C4-2B (cell line): ENCODE measurements at regions not wholly inside any gene's neighbourhood (a gene's known extent, or its start where the extent isn't known, plus 50 kb on each side); places are given as distances from the start of the nearest gene placed in this dataset.
A peak's percentile ranks its signal among the peaks of the same experiment; 100 is the strongest.

ENCODE experiments used
- H3K27ac ChIP-seq: fragments of 450-650 bp; 2 replicates; pipeline ENCODE4 v1.5.1; 2017
- ZFX ChIP-seq: fragments of 450-650 bp; IDR thresholded peaks from 2 replicates; pipeline ENCODE4 v1.6.1; 2017
- TF ChIP-seq, protein P1 (sequence below): fragments of 450-650 bp; conservative IDR thresholded peaks from 2 replicates; pipeline ENCODE4 v1.5.1; 2017; ENCODE audit warnings: mild to moderate bottlenecking

- no peak overlapping the region for H3K27ac ChIP-seq
- TF ChIP-seq, protein P1, sequence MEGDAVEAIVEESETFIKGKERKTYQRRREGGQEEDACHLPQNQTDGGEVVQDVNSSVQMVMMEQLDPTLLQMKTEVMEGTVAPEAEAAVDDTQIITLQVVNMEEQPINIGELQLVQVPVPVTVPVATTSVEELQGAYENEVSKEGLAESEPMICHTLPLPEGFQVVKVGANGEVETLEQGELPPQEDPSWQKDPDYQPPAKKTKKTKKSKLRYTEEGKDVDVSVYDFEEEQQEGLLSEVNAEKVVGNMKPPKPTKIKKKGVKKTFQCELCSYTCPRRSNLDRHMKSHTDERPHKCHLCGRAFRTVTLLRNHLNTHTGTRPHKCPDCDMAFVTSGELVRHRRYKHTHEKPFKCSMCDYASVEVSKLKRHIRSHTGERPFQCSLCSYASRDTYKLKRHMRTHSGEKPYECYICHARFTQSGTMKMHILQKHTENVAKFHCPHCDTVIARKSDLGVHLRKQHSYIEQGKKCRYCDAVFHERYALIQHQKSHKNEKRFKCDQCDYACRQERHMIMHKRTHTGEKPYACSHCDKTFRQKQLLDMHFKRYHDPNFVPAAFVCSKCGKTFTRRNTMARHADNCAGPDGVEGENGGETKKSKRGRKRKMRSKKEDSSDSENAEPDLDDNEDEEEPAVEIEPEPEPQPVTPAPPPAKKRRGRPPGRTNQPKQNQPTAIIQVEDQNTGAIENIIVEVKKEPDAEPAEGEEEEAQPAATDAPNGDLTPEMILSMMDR, result no peak
- no peak for TF ChIP-seq ZFX
Observed at GRCh38 chr3:30963223-30963722, 68.8 kb upstream of the GADL1 start.

- no peak overlapping the region for H3K27ac ChIP-seq
- TF ChIP-seq ZFX, result no peak
Observed at GRCh38 chr3:30964612-30965011, 70.2 kb upstream of the GADL1 start.

DNA sequence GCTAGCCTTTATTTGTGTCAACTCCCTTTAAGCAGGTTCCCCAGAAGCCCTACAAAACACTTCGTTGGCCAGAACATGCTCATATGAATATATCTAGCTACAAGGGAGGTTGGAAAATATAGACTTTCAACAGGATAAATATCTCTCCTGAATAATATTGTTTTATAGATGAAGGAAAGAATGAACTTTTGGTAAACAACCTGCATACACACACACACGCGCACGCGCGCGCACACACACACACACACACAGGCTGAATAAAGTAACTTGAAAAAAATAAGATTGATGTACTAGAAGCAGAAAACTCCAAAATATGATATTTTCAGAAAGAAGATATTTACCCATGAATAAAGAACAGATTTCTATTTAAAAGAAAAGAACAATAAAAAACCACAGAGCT is 72.4 kb upstream of the GADL1 start:
- H3K27ac ChIP-seq, result no peak overlapping the region
- TF ChIP-seq, protein P1, result no peak

DNA sequence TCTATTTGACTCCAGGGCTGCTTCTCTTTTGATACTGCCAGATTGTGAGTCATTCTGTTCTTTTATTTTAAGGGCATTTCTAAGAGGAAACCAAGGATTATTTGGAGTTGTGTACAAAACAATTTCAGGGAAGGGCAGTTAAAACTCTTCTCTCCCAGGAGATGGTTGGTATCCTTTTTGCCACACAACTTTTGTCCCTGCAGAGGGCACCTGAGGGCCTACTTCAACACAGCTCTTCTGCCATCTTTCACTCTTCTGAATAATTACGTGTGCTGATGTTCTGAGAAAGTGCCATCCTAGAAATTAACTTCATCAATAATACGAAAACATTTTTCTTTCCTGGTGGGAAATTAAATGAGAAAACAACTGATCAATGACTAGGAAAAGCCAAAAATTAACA is 75.7 kb upstream of the GADL1 start:
- TF ChIP-seq ZFX, result no peak
- TF ChIP-seq, protein P1, result peak; percentile 43
- H3K27ac ChIP-seq, result no peak overlapping the region

DNA sequence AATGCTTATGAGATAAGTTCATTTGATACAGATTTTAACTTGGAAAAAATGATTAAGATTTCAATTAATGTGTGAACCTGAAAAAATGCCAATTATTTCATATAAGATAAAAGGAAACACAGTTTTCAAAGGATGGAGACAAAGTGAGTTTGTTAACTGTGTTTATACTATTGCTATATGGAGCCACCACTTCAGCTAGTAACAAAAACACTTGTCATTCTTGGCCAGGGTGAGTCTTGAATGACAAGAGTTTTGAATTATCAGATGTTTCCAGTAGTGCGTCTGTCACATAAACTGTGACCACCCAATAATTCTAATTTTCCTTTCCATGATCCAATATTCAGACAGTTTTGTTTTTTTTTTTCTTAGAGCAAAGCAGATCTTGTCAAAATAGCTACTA is 78.0 kb upstream of the GADL1 start:
- TF ChIP-seq ZFX, result no peak
- TF ChIP-seq, protein P1, result no peak
- no peak overlapping the region for H3K27ac ChIP-seq

GRCh38 chr3:30974071-30974470 is 79.6 kb upstream of the GADL1 start:
- TF ChIP-seq ZFX, result no peak
- TF ChIP-seq, protein P1, result no peak
- no peak overlapping the region for H3K27ac ChIP-seq

DNA sequence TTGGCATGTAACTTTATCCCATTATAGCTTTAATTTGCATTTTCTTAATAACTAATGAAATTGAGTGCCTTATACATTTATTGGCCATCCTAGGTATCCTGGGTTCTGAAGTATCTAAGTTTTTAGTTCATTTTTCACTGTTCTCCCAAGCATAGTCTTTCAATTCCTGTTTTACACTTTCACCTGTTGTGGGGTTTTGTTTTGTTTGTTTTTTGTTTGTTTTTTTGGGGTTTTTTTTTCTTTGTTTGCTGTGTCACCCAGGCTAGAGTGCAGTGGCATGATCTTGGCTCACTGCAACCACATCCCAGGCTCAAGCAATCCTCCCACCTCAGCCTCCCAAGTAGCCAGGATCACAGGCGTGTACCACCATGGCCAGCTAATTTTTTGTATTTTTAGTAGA is 83.1 kb upstream of the GADL1 start:
- H3K27ac ChIP-seq, result no peak overlapping the region
- TF ChIP-seq, protein P1, result no peak
- no peak for TF ChIP-seq ZFX

- no peak for TF ChIP-seq ZFX
- TF ChIP-seq, protein P1, result no peak
- H3K27ac ChIP-seq, result no peak overlapping the region
Observed at GRCh38 chr3:30980993-30981392, 86.5 kb upstream of the GADL1 start.
